Fibroblast of the aortic adventitia (primary cell): ENCODE measurements at regions not wholly inside any gene's neighbourhood (a gene's known extent, or its start where the extent isn't known, plus 50 kb on each side); places are given as distances from the start of the nearest gene placed in this dataset.
"Not testable (repeated sequence)": the region's sequence is repeated elsewhere in the genome, so short reads cannot be mapped to it uniquely, and the experiment has no call there.

ENCODE experiments used
- DNase-seq: peaks from one replicate; pipeline ENCODE4 v3.0.0-alpha.2; 2010; ENCODE audit warnings: low read depth
- H3K4me3 ChIP-seq: 2 replicates; pipeline ENCODE4 v1.5.1; 2011; ENCODE audit warnings: low read depth, mild to moderate bottlenecking, control low read depth, low read length, moderate library complexity
- TF ChIP-seq, protein P1 (sequence below): IDR thresholded peaks from 2 replicates; pipeline ENCODE4 v1.5.1; 2011; ENCODE audit warnings: mild to moderate bottlenecking, low read length, control low read depth, inconsistent platforms; ENCODE audit not compliant: insufficient read depth

GRCh38 chr1:197995408-197996258, 78.5 kb downstream of the LHX9 start:
- H3K4me3 ChIP-seq, result no peak overlapping the region
- TF ChIP-seq, protein P1, sequence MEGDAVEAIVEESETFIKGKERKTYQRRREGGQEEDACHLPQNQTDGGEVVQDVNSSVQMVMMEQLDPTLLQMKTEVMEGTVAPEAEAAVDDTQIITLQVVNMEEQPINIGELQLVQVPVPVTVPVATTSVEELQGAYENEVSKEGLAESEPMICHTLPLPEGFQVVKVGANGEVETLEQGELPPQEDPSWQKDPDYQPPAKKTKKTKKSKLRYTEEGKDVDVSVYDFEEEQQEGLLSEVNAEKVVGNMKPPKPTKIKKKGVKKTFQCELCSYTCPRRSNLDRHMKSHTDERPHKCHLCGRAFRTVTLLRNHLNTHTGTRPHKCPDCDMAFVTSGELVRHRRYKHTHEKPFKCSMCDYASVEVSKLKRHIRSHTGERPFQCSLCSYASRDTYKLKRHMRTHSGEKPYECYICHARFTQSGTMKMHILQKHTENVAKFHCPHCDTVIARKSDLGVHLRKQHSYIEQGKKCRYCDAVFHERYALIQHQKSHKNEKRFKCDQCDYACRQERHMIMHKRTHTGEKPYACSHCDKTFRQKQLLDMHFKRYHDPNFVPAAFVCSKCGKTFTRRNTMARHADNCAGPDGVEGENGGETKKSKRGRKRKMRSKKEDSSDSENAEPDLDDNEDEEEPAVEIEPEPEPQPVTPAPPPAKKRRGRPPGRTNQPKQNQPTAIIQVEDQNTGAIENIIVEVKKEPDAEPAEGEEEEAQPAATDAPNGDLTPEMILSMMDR, result no peak
- DNase-seq, result no peak

DNA sequence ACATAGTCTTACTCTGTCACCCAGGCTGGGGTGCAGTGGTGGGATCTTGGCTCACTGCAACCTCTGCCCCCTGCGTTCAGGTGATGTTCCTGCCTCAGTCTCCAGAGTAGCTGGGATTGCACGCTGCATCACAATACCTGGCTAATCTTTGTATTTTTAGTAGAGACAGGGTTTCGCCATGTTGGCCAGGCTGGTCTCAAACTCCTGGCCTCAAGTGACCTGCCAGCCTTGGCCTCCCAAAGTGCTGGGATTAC, 79.0 kb downstream of the LHX9 start:
- not testable (repeated sequence) for DNase-seq, H3K4me3 ChIP-seq

DNA sequence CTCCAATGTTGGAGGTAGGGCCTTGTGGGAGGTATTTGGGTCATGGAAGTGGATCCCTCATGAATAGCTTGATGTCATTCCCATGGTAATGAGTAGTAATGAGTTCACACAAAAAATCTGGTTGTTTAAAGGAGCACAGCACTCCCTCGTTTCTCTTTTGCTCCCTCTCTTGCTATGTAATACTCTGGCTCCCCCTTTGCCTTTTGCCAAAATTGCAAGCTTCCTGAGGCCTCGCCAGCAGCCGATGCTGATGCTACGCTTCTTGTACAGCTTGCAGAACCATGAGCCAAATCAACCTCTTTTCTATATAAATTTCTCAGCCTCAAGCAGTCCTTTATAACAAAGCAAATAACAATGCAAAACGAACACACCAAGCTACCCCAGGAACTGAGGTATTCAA, 80.9 kb downstream of the LHX9 start:
- TF ChIP-seq, protein P1, result no peak
- no peak for DNase-seq

DNA sequence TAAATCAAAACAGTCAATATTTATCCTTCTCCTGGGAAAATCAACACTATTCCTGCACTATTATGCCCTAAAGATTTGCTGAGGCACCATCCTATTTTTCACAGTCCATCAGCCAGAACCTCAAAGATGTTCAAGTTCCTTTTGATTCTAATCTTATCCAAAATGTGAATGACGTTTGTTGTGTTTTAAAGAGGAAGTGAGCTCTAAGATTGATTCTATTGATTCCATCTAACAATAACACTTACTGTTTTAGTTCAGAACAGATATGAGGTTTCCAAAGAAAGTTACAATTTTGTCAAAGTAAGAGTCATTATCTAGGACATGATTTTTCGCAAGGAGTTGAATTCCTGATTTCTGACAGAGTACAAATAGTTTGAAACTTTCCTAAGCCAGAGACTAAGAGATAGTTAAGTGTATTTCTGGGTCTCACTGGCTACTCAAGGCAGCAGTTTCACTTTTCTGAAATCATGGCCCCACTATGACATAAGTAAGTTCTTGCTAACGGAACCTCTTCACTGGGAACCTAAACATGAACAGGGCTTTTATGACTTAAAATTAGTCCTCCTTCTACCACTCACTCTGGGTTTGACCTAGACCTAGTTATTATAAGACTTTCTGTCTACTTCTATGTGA, 84.7 kb downstream of the LHX9 start:
- no peak for DNase-seq
- TF ChIP-seq, protein P1, result no peak
- no peak overlapping the region for H3K4me3 ChIP-seq

More for the DNA sequence above, 80.9 kb downstream of the LHX9 start:
- no peak overlapping the region for H3K4me3 ChIP-seq

GRCh38 chr1:198003468-198003867, 86.3 kb downstream of the LHX9 start:
- no peak overlapping the region for H3K4me3 ChIP-seq
- DNase-seq, result no peak
- TF ChIP-seq, protein P1, result no peak

DNA sequence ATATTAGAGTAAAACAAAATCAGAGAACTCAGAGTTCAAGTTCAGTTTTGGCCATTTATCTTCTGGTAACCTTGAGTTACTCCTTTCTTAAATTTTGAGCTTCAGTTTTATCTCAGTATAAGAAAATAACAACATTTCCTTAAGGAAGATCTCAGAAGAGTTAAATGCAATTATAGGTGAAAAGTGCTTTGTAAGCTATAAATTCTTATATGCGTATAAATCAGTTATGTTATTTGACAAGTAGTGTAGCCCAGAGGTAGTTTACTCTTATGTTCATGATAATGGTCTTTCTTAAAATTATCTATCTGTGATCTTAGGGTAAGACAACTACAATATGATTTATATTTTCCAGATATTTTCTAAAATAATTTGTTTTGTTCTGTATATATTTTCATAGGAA, 89.8 kb downstream of the LHX9 start:
- no peak for DNase-seq
- H3K4me3 ChIP-seq, result no peak overlapping the region
- TF ChIP-seq, protein P1, result no peak

- DNase-seq, result no peak
- TF ChIP-seq, protein P1, result no peak
Measured at GRCh38 chr1:198007687-198008607, 90.8 kb downstream of the LHX9 start.

More at GRCh38 chr1:198007687-198008607, 90.8 kb downstream of the LHX9 start:
- H3K4me3 ChIP-seq, result no peak overlapping the region
